Astrocyte of the spinal cord (primary cell): ENCODE measurements at regions not wholly inside any gene's neighbourhood (a gene's known extent, or its start where the extent isn't known, plus 50 kb on each side); places are given as distances from the start of the nearest gene placed in this dataset.

Source experiments
- DNase-seq: peaks from one replicate; pipeline ENCODE4 v3.0.0; 2011; ENCODE audit warnings: low read depth, low spot score
- H3K4me3 ChIP-seq: 2 replicates; pipeline ENCODE4 v1.5.1; 2011; ENCODE audit warnings: low read depth, mild to moderate bottlenecking, low read length, moderate library complexity
- CTCF ChIP-seq: IDR thresholded peaks from 2 replicates; pipeline ENCODE4 v1.5.1; 2012; ENCODE audit warnings: low read depth, mild to moderate bottlenecking, low read length, inconsistent platforms
- in situ Hi-C: cut with HindIII; loops from 2 replicates; pipeline ENCODE4 v1.10.0; 2017; ENCODE audit warnings: low sequenced_read_pairs

- TF ChIP-seq CTCF: no peak
- no peak overlapping the region for H3K4me3 ChIP-seq
- no peak for DNase-seq
- in situ Hi-C loops: no loop called here
Observed at GRCh38 chr4:81527115-81527514, 55.4 kb upstream of the RASGEF1B start.

- no peak for TF ChIP-seq CTCF
- DNase-seq: no peak
- in situ Hi-C loops: no loop called here
- no peak overlapping the region for H3K4me3 ChIP-seq
Observed at GRCh38 chr4:81526706-81527105, 55.0 kb upstream of the RASGEF1B start.

- DNase-seq: no peak
- in situ Hi-C loops: no loop called here
- H3K4me3 ChIP-seq: no peak overlapping the region
- TF ChIP-seq CTCF: no peak
Observed at GRCh38 chr4:81523672-81524327, 52.1 kb upstream of the RASGEF1B start.

- in situ Hi-C loops: no loop called here
- TF ChIP-seq CTCF: no peak
- no peak for DNase-seq
- no peak overlapping the region for H3K4me3 ChIP-seq
Observed at GRCh38 chr4:81522711-81523110, 51.0 kb upstream of the RASGEF1B start.

- in situ Hi-C loops: no loop called here
- H3K4me3 ChIP-seq: no peak overlapping the region
- DNase-seq: no peak
- TF ChIP-seq CTCF: no peak
Observed at GRCh38 chr4:81521708-81522107, 50.0 kb upstream of the RASGEF1B start.
